Smooth muscle cell (in vitro differentiated cells): ENCODE measurements at regions not wholly inside any gene's neighbourhood (a gene's known extent, or its start where the extent isn't known, plus 50 kb on each side); places are given as distances from the start of the nearest gene placed in this dataset.

Source experiments
- DNase-seq: peaks from one replicate; lab custom pipeline; 2025; ENCODE audit not compliant: unreplicated experiment; lab: John Stamatoyannopoulos, UW
- H2AFZ ChIP-seq: fragments of 200-600 bp; sonication (generic); 2 replicates; pipeline ENCODE4 v1.6.0; 2016; ENCODE audit warnings: antibody characterized with exemption, low read depth, mild to moderate bottlenecking
- H3F3A ChIP-seq: fragments of 200-600 bp; sonication (generic); 2 replicates; pipeline ENCODE4 v1.6.0; 2017; ENCODE audit warnings: antibody characterized with exemption, low read depth
- H3K27ac ChIP-seq: fragments of 200-600 bp; sonication (generic); 2 replicates; pipeline ENCODE4 v1.5.1; 2016; ENCODE audit warnings: low read depth, mild to moderate bottlenecking
- H3K27me3 ChIP-seq: fragments of 200-600 bp; sonication (generic); 2 replicates; pipeline ENCODE4 v1.6.1; 2016; ENCODE audit warnings: low read depth, mild to moderate bottlenecking
- H3K36me3 ChIP-seq: fragments of 200-600 bp; sonication (generic); 2 replicates; pipeline ENCODE4 v1.5.1; 2016; ENCODE audit warnings: low read depth
- H3K4me1 ChIP-seq: fragments of 200-600 bp; sonication (generic); 2 replicates; pipeline ENCODE4 v1.5.1; 2016; ENCODE audit warnings: low read depth
- H3K4me2 ChIP-seq: fragments of 200-600 bp; sonication (generic); 2 replicates; pipeline ENCODE4 v1.6.0; 2016; ENCODE audit warnings: mild to moderate bottlenecking
- H3K4me3 ChIP-seq: fragments of 200-600 bp; sonication (generic); 2 replicates; pipeline ENCODE4 v1.5.1; 2016; ENCODE audit warnings: mild to moderate bottlenecking
- H3K79me2 ChIP-seq: fragments of 200-600 bp; sonication (generic); 2 replicates; pipeline ENCODE4 v1.6.0; 2016; ENCODE audit warnings: low read depth, mild to moderate bottlenecking
- H3K9ac ChIP-seq: fragments of 200-600 bp; sonication (generic); 2 replicates; pipeline ENCODE4 v1.6.0; 2016; ENCODE audit warnings: low read depth
- H3K9me3 ChIP-seq: fragments of 200-600 bp; sonication (generic); replicated peaks from 2 replicates; pipeline ENCODE4 v1.5.1; 2016; ENCODE audit warnings: low read depth
- H4K20me1 ChIP-seq: fragments of 200-600 bp; sonication (generic); 2 replicates; pipeline ENCODE4 v1.6.0; 2016; ENCODE audit warnings: low read depth
- CTCF ChIP-seq: fragments of 200-600 bp; sonication (generic); IDR thresholded peaks from 2 replicates; pipeline ENCODE4 v1.5.1; 2017; ENCODE audit warnings: borderline replicate concordance, mild to moderate bottlenecking, antibody characterized with exemption; ENCODE audit not compliant: insufficient read depth, poor library complexity, severe bottlenecking
- WGBS: methylation state at CpG from one replicate; pipeline ENCODE4 v1.1.7; 2016; ENCODE audit warnings: low lambda C conversion rate; 5-methylcytosine and 5-hydroxymethylcytosine counted together

- no peak for DNase-seq
- H3K9me3 ChIP-seq, result no peaks in the 10 kb centered on the region
These were observed 574.3 kb upstream of the PCDH20 start for GRCh38 chr13:61989978-61990377.

GRCh38 chr13:61988810-61989209, 573.2 kb upstream of the PCDH20 start:
- Histone ChIP-seq H3K4me2 (no peak overlapping the region), H3F3A (no peaks in the 10 kb centered on the region), H3K27ac (no peak overlapping the region), H3K4me1 (no peaks in the 10 kb centered on the region), H4K20me1 (no peaks in the 10 kb centered on the region), H3K27me3 (peaks cover 6% of the 10 kb centered on the region), H3K9me3 (no peaks in the 10 kb centered on the region), H3K36me3 (no peaks in the 10 kb centered on the region), H3K4me3 (no peak overlapping the region), H3K9ac (no peak overlapping the region), H2AFZ (no peak overlapping the region), H3K79me2 (no peaks in the 10 kb centered on the region)
- no peak for TF ChIP-seq CTCF
- 45% methylated on average over 2 of the region's 2 CpGs for WGBS
- no peak for DNase-seq

More at GRCh38 chr13:61989978-61990377, 574.3 kb upstream of the PCDH20 start:
- no peaks in the 10 kb centered on the region for H3K36me3 ChIP-seq
- no peak overlapping the region for H3K27ac ChIP-seq
- H3K4me2 ChIP-seq, result no peak overlapping the region
- H3K9ac ChIP-seq, result no peak overlapping the region
- no peak for TF ChIP-seq CTCF
- no peaks in the 10 kb centered on the region for H3F3A ChIP-seq
- 85% methylated on average over 3 of the region's 3 CpGs for WGBS
- H3K4me3 ChIP-seq, result no peak overlapping the region
- H3K79me2 ChIP-seq, result no peaks in the 10 kb centered on the region
- no peaks in the 10 kb centered on the region for H4K20me1 ChIP-seq
- H3K27me3 ChIP-seq, result peaks cover 6% of the 10 kb centered on the region
- H3K4me1 ChIP-seq, result no peaks in the 10 kb centered on the region
- no peak overlapping the region for H2AFZ ChIP-seq

GRCh38 chr13:61975001-61975400, 559.4 kb upstream of the PCDH20 start:
- no peaks in the 10 kb centered on the region for H3K36me3 ChIP-seq
- no peak overlapping the region for H3K4me3 ChIP-seq
- H3K79me2 ChIP-seq, result no peaks in the 10 kb centered on the region
- 84% methylated on average over 3 of the region's 3 CpGs for WGBS
- no peak for TF ChIP-seq CTCF
- no peak overlapping the region for H3K4me2 ChIP-seq
- no peaks in the 10 kb centered on the region for H3K9me3 ChIP-seq
- no peak overlapping the region for H2AFZ ChIP-seq
- no peak overlapping the region for H3K9ac ChIP-seq
- H4K20me1 ChIP-seq, result no peaks in the 10 kb centered on the region
- H3F3A ChIP-seq, result no peaks in the 10 kb centered on the region
- H3K27ac ChIP-seq, result no peak overlapping the region
- DNase-seq, result no peak
- H3K4me1 ChIP-seq, result no peaks in the 10 kb centered on the region
- H3K27me3 ChIP-seq, result no peaks in the 10 kb centered on the region

- H3K27me3 ChIP-seq, result no peaks in the 10 kb centered on the region
- TF ChIP-seq CTCF, result no peak
- DNase-seq, result no peak
- no peak overlapping the region for H3K27ac ChIP-seq
- no peak overlapping the region for H3K4me3 ChIP-seq
- H4K20me1 ChIP-seq, result no peaks in the 10 kb centered on the region
- no peaks in the 10 kb centered on the region for H3F3A ChIP-seq
- no peak overlapping the region for H2AFZ ChIP-seq
- WGBS, result 89% methylated on average over 4 of the region's 4 CpGs
- no peaks in the 10 kb centered on the region for H3K9me3 ChIP-seq
- H3K9ac ChIP-seq, result no peak overlapping the region
- no peaks in the 10 kb centered on the region for H3K4me1 ChIP-seq
- H3K79me2 ChIP-seq, result no peaks in the 10 kb centered on the region
- no peak overlapping the region for H3K4me2 ChIP-seq
- H3K36me3 ChIP-seq, result no peaks in the 10 kb centered on the region
These were observed 550.1 kb upstream of the PCDH20 start for GRCh38 chr13:61965756-61966155.
